Loucy (cell line): ENCODE measurements at regions not wholly inside any gene's neighbourhood (a gene's known extent, or its start where the extent isn't known, plus 50 kb on each side); places are given as distances from the start of the nearest gene placed in this dataset.
A peak's percentile ranks its signal among the peaks of the same experiment; 100 is the strongest.

Source experiments
- EZH2phosphoT487 ChIP-seq: fragments of 200-600 bp; IDR thresholded peaks from 2 replicates; pipeline ENCODE4 v1.6.1; 2018; ENCODE audit warnings: antibody characterized with exemption, mild to moderate bottlenecking, moderate library complexity, borderline replicate concordance
- TF ChIP-seq, protein P1 (sequence below): fragments of 200-600 bp; sonication (generic); conservative IDR thresholded peaks from 2 replicates; pipeline ENCODE4 v1.5.1; 2014; ENCODE audit warnings: mild to moderate bottlenecking, antibody characterized with exemption, low read length

DNA sequence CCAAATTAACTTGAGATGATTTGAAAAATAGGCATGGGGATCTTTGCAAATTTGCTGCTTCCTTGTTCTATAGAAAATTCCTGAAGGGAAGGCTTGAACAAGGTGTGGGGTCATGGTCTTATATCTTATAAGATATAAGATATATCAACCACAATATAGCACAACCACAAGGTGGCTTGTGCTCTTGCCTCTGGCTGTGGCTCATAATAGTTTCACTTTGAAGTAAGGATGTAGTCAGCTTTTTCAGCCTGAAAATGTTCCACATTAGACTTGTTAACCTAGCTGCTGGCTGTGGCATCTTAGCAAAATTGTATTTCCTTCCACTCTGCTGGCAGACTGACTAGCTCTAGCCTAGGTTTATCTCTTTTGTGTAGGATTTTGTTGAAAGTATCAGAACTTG, 169.7 kb downstream of the KLF5 start:
- TF ChIP-seq, protein P1, sequence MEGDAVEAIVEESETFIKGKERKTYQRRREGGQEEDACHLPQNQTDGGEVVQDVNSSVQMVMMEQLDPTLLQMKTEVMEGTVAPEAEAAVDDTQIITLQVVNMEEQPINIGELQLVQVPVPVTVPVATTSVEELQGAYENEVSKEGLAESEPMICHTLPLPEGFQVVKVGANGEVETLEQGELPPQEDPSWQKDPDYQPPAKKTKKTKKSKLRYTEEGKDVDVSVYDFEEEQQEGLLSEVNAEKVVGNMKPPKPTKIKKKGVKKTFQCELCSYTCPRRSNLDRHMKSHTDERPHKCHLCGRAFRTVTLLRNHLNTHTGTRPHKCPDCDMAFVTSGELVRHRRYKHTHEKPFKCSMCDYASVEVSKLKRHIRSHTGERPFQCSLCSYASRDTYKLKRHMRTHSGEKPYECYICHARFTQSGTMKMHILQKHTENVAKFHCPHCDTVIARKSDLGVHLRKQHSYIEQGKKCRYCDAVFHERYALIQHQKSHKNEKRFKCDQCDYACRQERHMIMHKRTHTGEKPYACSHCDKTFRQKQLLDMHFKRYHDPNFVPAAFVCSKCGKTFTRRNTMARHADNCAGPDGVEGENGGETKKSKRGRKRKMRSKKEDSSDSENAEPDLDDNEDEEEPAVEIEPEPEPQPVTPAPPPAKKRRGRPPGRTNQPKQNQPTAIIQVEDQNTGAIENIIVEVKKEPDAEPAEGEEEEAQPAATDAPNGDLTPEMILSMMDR: peak; percentile 36
- TF ChIP-seq EZH2phosphoT487: no peak
